MM.1S (cell line): ENCODE measurements at regions not wholly inside any gene's neighbourhood (a gene's known extent, or its start where the extent isn't known, plus 50 kb on each side); places are given as distances from the start of the nearest gene placed in this dataset.

Source experiments
- EZH2 ChIP-seq: fragments of 300-600 bp; sonication (generic); optimal IDR thresholded peaks from 2 replicates; pipeline ENCODE3; 2017; ENCODE audit warnings: low read depth, mild to moderate bottlenecking, antibody characterized with exemption, low read length, mixed read lengths
- TF ChIP-seq, protein P1 (sequence below): fragments of 300-600 bp; sonication (generic); IDR thresholded peaks from 2 replicates; pipeline ENCODE4 v1.5.1; 2016; ENCODE audit warnings: antibody characterized with exemption, low read length, mixed read lengths

DNA sequence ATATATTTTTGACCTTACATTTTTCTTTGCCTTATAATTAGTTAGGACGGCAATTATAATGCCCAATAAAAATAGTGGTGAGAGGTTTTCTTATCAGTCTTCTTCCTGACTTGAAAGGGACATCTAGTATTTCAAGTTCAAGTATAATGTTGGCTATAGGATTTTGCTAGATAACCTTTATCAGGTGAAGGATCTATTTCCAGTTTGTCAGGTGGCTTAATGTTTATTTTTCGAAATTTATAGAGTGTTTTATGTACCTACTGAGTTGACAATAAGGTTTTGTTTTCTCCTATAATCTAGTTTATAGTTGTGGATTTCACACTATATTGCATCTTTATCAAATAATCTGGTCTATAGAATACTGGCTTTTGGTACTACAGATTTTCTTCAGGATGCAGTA lies 351.8 kb upstream of the FGF13 start:
- TF ChIP-seq, protein P1, sequence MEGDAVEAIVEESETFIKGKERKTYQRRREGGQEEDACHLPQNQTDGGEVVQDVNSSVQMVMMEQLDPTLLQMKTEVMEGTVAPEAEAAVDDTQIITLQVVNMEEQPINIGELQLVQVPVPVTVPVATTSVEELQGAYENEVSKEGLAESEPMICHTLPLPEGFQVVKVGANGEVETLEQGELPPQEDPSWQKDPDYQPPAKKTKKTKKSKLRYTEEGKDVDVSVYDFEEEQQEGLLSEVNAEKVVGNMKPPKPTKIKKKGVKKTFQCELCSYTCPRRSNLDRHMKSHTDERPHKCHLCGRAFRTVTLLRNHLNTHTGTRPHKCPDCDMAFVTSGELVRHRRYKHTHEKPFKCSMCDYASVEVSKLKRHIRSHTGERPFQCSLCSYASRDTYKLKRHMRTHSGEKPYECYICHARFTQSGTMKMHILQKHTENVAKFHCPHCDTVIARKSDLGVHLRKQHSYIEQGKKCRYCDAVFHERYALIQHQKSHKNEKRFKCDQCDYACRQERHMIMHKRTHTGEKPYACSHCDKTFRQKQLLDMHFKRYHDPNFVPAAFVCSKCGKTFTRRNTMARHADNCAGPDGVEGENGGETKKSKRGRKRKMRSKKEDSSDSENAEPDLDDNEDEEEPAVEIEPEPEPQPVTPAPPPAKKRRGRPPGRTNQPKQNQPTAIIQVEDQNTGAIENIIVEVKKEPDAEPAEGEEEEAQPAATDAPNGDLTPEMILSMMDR: no peak
- TF ChIP-seq EZH2: no peak
